Heart right ventricle (tissue), 16 donors: ENCODE measurements at regions not wholly inside any gene's neighbourhood (a gene's known extent, or its start where the extent isn't known, plus 50 kb on each side); places are given as distances from the start of the nearest gene placed in this dataset.

Source experiments
- ATAC-seq, 8 donors: fragments of 200-7000 bp; cut with Tn5 transposase; one replicate each; pipeline ENCODE4 v1.9.1; 2020; ENCODE audit warnings: mild to moderate bottlenecking in 8 of 8, moderate library complexity in 8 of 8, moderate number of reproducible peaks in 1 of 8
- DNase-seq, 2 donors: peaks; one replicate each; pipeline ENCODE4 v3.0.0-alpha.2; 2020
- H3K27ac ChIP-seq, 10 donors: fragments of 200-600 bp; sonication (generic) in 2 of 10; one replicate each; pipeline versions ENCODE4 v1.5.0 to v1.8.0; 2020 to 2022; ENCODE audit warnings: mild to moderate bottlenecking in 3 of 10
- H3K27me3 ChIP-seq, 7 donors: fragments of 200-600 bp; one replicate each; pipeline ENCODE4 v1.8.0; 2021 to 2022; ENCODE audit warnings: mild to moderate bottlenecking in 2 of 7
- H3K36me3 ChIP-seq, 9 donors: fragments of 200-600 bp; sonication (generic) in 1 of 9; one replicate each; pipeline versions ENCODE4 v1.5.0 to v1.8.0; 2020 to 2022; ENCODE audit warnings: mild to moderate bottlenecking in 2 of 9
- H3K4me1 ChIP-seq, 9 donors: fragments of 200-600 bp; sonication (generic) in 1 of 9; one replicate each; pipeline versions ENCODE4 v1.5.0 to v1.8.0; 2020 to 2022; ENCODE audit warnings: mild to moderate bottlenecking in 4 of 9
- H3K4me3 ChIP-seq, 10 donors: fragments of 200-600 bp; sonication (generic) in 2 of 10; one replicate each; pipeline versions ENCODE4 v1.5.0 to v1.8.0; 2020 to 2022; ENCODE audit warnings: mild to moderate bottlenecking in 7 of 10, moderate library complexity in 2 of 10
- H3K9me3 ChIP-seq, 11 donors: fragments of 200-600 bp in 10 of 11; sonication (generic) in 2 of 11; one replicate each; pipeline versions ENCODE4 v1.5.0 to v1.8.0; 2013 to 2022; ENCODE audit warnings: mild to moderate bottlenecking in 2 of 11, control low read depth in 1 of 11, moderate library complexity in 1 of 11
- CTCF ChIP-seq, 9 donors: fragments of 200-600 bp; sonication (generic) in 2 of 9; IDR thresholded peaks; one replicate each; pipeline versions ENCODE4 v1.5.0 to v1.8.0; 2021 to 2022; ENCODE audit warnings: antibody characterized with exemption in 9 of 9, mild to moderate bottlenecking in 5 of 9, moderate library complexity in 1 of 9
- WGBS, 2 donors: extraction: QIAGEN DNeasy Blood & Tissue Kit; methylation state at CpG; one replicate each; pipeline ENCODE4 v1.1.7; 2013; ENCODE audit warnings: inconsistent platforms in 1 of 2; 5-methylcytosine and 5-hydroxymethylcytosine counted together
- intact Hi-C, 10 donors: fragments of 100-400 bp; cut with DNase I; formaldehyde crosslinking; loops; one replicate each; pipeline versions ENCODE4 v1.11.1 to v1.14.2; 2022
- donor health status: Arrhythmogenic right ventricular cardiomyopathy.
- donor health status: ischemic (EF 13 %, LVEDD 7.1; RV severe dilation, severe dysfunction).
- donor health status: healthy with polysubstance abuse.
- donor health status: DM: no; HTN: yes; CAD: no.
- donor health status: DM: no; HTN: no; CAD: no.
- donor health status: ischemic (EF 25% LVEDD 6.9; RV normal size, moderate dysfunction).
- donor health status: ischemic (EF 25% LVEDD 5.7; RV mildly dilated, moderate dysfunction).
- donor health status: healthy.
- donor health status: DM: yes; HTN: yes; CAD: no.
- donor health status: Ischemic cardiomyopathy.
- donor health status: ischemic (EF 35%, LVEDD 5.7; RV mildly dilated, moderate dysfunction).
- donor health status: nonischemic (EF 11% LVEDD 7.7; RV severe dilation, severe dysfunction).
- donor health status: DM: yes; HTN: yes; CAD: no.
- donor health status: PGD.
- donor health status: ischemic (EF 29% LVEDD 5.4; RV normal size, mild dysfunction).
- donor health status: nonischemic (EF 23%, LVEDD 6.1; RV moderate dilation, normal function).

- no peaks in the 10 kb centered on the region for H3K36me3 ChIP-seq
- H3K9me3 ChIP-seq: no peaks in the 10 kb centered on the region
- H3K27me3 ChIP-seq: no peaks in the 10 kb centered on the region
- TF ChIP-seq CTCF (IDR thresholded peaks at IDR 0.05): no peak
- WGBS, 2 donors: 79 to 89% methylated on average over 1 of the region's 1 CpG
- intact Hi-C loops: no loop called here
- no peak overlapping the region for H3K27ac ChIP-seq
- DNase-seq (no peak), ATAC-seq (no peak)
- no peaks in the 10 kb centered on the region for H3K4me1 ChIP-seq
- H3K4me3 ChIP-seq: no peak overlapping the region
Measured at GRCh38 chr6:90922325-90922724, 335.5 kb upstream of the MAP3K7 start.

GRCh38 chr6:90918361-90918760 lies 331.5 kb upstream of the MAP3K7 start:
- ATAC-seq (no peak), DNase-seq (no peak)
- no peak overlapping the region for H3K4me3 ChIP-seq
- TF ChIP-seq CTCF (IDR thresholded peaks at IDR 0.05): no peak
- no peaks in the 10 kb centered on the region for H3K9me3 ChIP-seq
- intact Hi-C loops: no loop called here
- H3K4me1 ChIP-seq: no peaks in the 10 kb centered on the region
- H3K36me3 ChIP-seq: no peaks in the 10 kb centered on the region
- no peaks in the 10 kb centered on the region for H3K27me3 ChIP-seq
- H3K27ac ChIP-seq: no peak overlapping the region

GRCh38 chr6:90917376-90917775 lies 330.5 kb upstream of the MAP3K7 start:
- no peak for TF ChIP-seq CTCF (IDR thresholded peaks at IDR 0.05)
- intact Hi-C loops: no loop called here
- Histone ChIP-seq H3K4me1 (no peaks in the 10 kb centered on the region), H3K36me3 (no peaks in the 10 kb centered on the region), H3K27ac (no peak overlapping the region), H3K4me3 (no peak overlapping the region), H3K27me3 (no peaks in the 10 kb centered on the region), H3K9me3 (no peaks in the 10 kb centered on the region)
- no peak for ATAC-seq
- DNase-seq: no peak

GRCh38 chr6:90916968-90917367 lies 330.1 kb upstream of the MAP3K7 start:
- H3K9me3 ChIP-seq: no peaks in the 10 kb centered on the region
- H3K4me3 ChIP-seq: no peak overlapping the region
- WGBS, 2 donors: 59 to 75% methylated on average over 1 of the region's 1 CpG
- no peak for TF ChIP-seq CTCF (IDR thresholded peaks at IDR 0.05)
- ATAC-seq (no peak), DNase-seq (no peak)
- no peaks in the 10 kb centered on the region for H3K36me3 ChIP-seq
- H3K27me3 ChIP-seq: no peaks in the 10 kb centered on the region
- no peaks in the 10 kb centered on the region for H3K4me1 ChIP-seq
- H3K27ac ChIP-seq: no peak overlapping the region
- intact Hi-C loops: no loop called here
